ENCODE measurements at regions not wholly inside any gene's neighbourhood (a gene's known extent, or its start where the extent isn't known, plus 50 kb on each side); places are given as distances from the start of the nearest gene placed in this dataset.

GRCh38 chr2:64396551-64396950 lies 57.4 kb upstream of the LGALSL start:
- no peaks in the 10 kb centered on the region for H3K36me3 ChIP-seq (ENCODE audit: control insufficient read depth in 1 of 2, insufficient read depth in 2 of 2, low read length in 2 of 2)
- no peak overlapping the region for H3K9ac ChIP-seq (ENCODE audit: low read depth in 1 of 2, low read length in 2 of 2)
- H3K4me1 ChIP-seq (ENCODE audit: control insufficient read depth in 1 of 2, insufficient read depth in 2 of 2, low read length in 2 of 2), result peaks cover 22 to 42% of the 10 kb centered on the region in 2 donors
- no peaks in the 10 kb centered on the region for H3K27me3 ChIP-seq (ENCODE audit: control insufficient read depth in 1 of 2, insufficient read depth in 2 of 2, low read length in 2 of 2)
- no peak overlapping the region for H3K4me3 ChIP-seq (ENCODE audit: low read depth in 1 of 2, low read length in 2 of 2)
- H3K9me3 ChIP-seq (ENCODE audit: control insufficient read depth in 1 of 2, low read length in 2 of 2), result no peaks in the 10 kb centered on the region
- H3K27ac ChIP-seq (ENCODE audit: low read depth, low read length), result no peak overlapping the region

- Histone ChIP-seq H3K4me1 (ENCODE audit: control insufficient read depth in 1 of 2, insufficient read depth in 2 of 2, low read length in 2 of 2) (peaks cover 31 to 50% of the 10 kb centered on the region in 2 donors), H3K9ac (ENCODE audit: low read depth in 1 of 2, low read length in 2 of 2) (no peak overlapping the region), H3K4me3 (ENCODE audit: low read depth in 1 of 2, low read length in 2 of 2) (no peak overlapping the region), H3K27ac (ENCODE audit: low read depth, low read length) (no peak overlapping the region), H3K27me3 (ENCODE audit: control insufficient read depth in 1 of 2, insufficient read depth in 2 of 2, low read length in 2 of 2) (no peaks in the 10 kb centered on the region), H3K9me3 (ENCODE audit: control insufficient read depth in 1 of 2, low read length in 2 of 2) (no peaks in the 10 kb centered on the region), H3K36me3 (ENCODE audit: control insufficient read depth in 1 of 2, insufficient read depth in 2 of 2, low read length in 2 of 2) (no peaks in the 10 kb centered on the region)
These were observed 55.3 kb upstream of the LGALSL start for GRCh38 chr2:64398516-64399129.

- H3K27me3 ChIP-seq (ENCODE audit: control insufficient read depth in 1 of 2, insufficient read depth in 2 of 2, low read length in 2 of 2), result no peaks in the 10 kb centered on the region
- no peaks in the 10 kb centered on the region for H3K9me3 ChIP-seq (ENCODE audit: control insufficient read depth in 1 of 2, low read length in 2 of 2)
- no peak overlapping the region for H3K27ac ChIP-seq (ENCODE audit: low read depth, low read length)
- H3K36me3 ChIP-seq (ENCODE audit: control insufficient read depth in 1 of 2, insufficient read depth in 2 of 2, low read length in 2 of 2), result no peaks in the 10 kb centered on the region
- no peak overlapping the region for H3K9ac ChIP-seq (ENCODE audit: low read depth in 1 of 2, low read length in 2 of 2)
- peaks cover 35 to 53% of the 10 kb centered on the region in 2 donors for H3K4me1 ChIP-seq (ENCODE audit: control insufficient read depth in 1 of 2, insufficient read depth in 2 of 2, low read length in 2 of 2)
- H3K4me3 ChIP-seq (ENCODE audit: low read depth in 1 of 2, low read length in 2 of 2), result no peak overlapping the region
These were observed 54.4 kb upstream of the LGALSL start for GRCh38 chr2:64399521-64399920.

GRCh38 chr2:64400105-64400728 lies 53.7 kb upstream of the LGALSL start:
- Histone ChIP-seq H3K36me3 (ENCODE audit: control insufficient read depth in 1 of 2, insufficient read depth in 2 of 2, low read length in 2 of 2) (no peaks in the 10 kb centered on the region), H3K4me1 (ENCODE audit: control insufficient read depth in 1 of 2, insufficient read depth in 2 of 2, low read length in 2 of 2) (peaks cover 42 to 58% of the 10 kb centered on the region in 2 donors), H3K9me3 (ENCODE audit: control insufficient read depth in 1 of 2, low read length in 2 of 2) (no peaks in the 10 kb centered on the region), H3K27ac (ENCODE audit: low read depth, low read length) (no peak overlapping the region), H3K27me3 (ENCODE audit: control insufficient read depth in 1 of 2, insufficient read depth in 2 of 2, low read length in 2 of 2) (no peaks in the 10 kb centered on the region), H3K4me3 (ENCODE audit: low read depth in 1 of 2, low read length in 2 of 2) (no peak overlapping the region), H3K9ac (ENCODE audit: low read depth in 1 of 2, low read length in 2 of 2) (no peak overlapping the region)

- no peaks in the 10 kb centered on the region for H3K27me3 ChIP-seq (ENCODE audit: control insufficient read depth in 1 of 2, insufficient read depth in 2 of 2, low read length in 2 of 2)
- no peak overlapping the region for H3K27ac ChIP-seq (ENCODE audit: low read depth, low read length)
- H3K9me3 ChIP-seq (ENCODE audit: control insufficient read depth in 1 of 2, low read length in 2 of 2), result no peaks in the 10 kb centered on the region
- H3K4me3 ChIP-seq (ENCODE audit: low read depth in 1 of 2, low read length in 2 of 2), result no peak overlapping the region
- peak overlapping the region in 1 of 2 donors; percentile 20 for H3K9ac ChIP-seq (ENCODE audit: low read depth in 1 of 2, low read length in 2 of 2)
- no peaks in the 10 kb centered on the region for H3K36me3 ChIP-seq (ENCODE audit: control insufficient read depth in 1 of 2, insufficient read depth in 2 of 2, low read length in 2 of 2)
- peaks cover 49 to 65% of the 10 kb centered on the region in 2 donors for H3K4me1 ChIP-seq (ENCODE audit: control insufficient read depth in 1 of 2, insufficient read depth in 2 of 2, low read length in 2 of 2)
These were observed 53.0 kb upstream of the LGALSL start for GRCh38 chr2:64400733-64401528.

- H3K9me3 ChIP-seq (ENCODE audit: control insufficient read depth in 1 of 2, low read length in 2 of 2), result no peaks in the 10 kb centered on the region
- H3K9ac ChIP-seq (ENCODE audit: low read depth in 1 of 2, low read length in 2 of 2), result peak overlapping the region in 1 of 2 donors; percentile 20
- H3K4me3 ChIP-seq (ENCODE audit: low read depth in 1 of 2, low read length in 2 of 2), result no peak overlapping the region
- H3K4me1 ChIP-seq (ENCODE audit: control insufficient read depth in 1 of 2, insufficient read depth in 2 of 2, low read length in 2 of 2), result peaks cover 54 to 68% of the 10 kb centered on the region in 2 donors
- H3K27me3 ChIP-seq (ENCODE audit: control insufficient read depth in 1 of 2, insufficient read depth in 2 of 2, low read length in 2 of 2), result no peaks in the 10 kb centered on the region
- no peak overlapping the region for H3K27ac ChIP-seq (ENCODE audit: low read depth, low read length)
- H3K36me3 ChIP-seq (ENCODE audit: control insufficient read depth in 1 of 2, insufficient read depth in 2 of 2, low read length in 2 of 2), result no peaks in the 10 kb centered on the region
These were observed 52.5 kb upstream of the LGALSL start for GRCh38 chr2:64401529-64401880.

GRCh38 chr2:64402876-64403275 lies 51.1 kb upstream of the LGALSL start:
- H3K4me3 ChIP-seq (ENCODE audit: low read depth in 1 of 2, low read length in 2 of 2), result no peak overlapping the region
- H3K36me3 ChIP-seq (ENCODE audit: control insufficient read depth in 1 of 2, insufficient read depth in 2 of 2, low read length in 2 of 2), result no peaks in the 10 kb centered on the region
- H3K27ac ChIP-seq (ENCODE audit: low read depth, low read length), result no peak overlapping the region
- H3K4me1 ChIP-seq (ENCODE audit: control insufficient read depth in 1 of 2, insufficient read depth in 2 of 2, low read length in 2 of 2), result peaks cover 59 to 78% of the 10 kb centered on the region in 2 donors
- no peaks in the 10 kb centered on the region for H3K9me3 ChIP-seq (ENCODE audit: control insufficient read depth in 1 of 2, low read length in 2 of 2)
- H3K27me3 ChIP-seq (ENCODE audit: control insufficient read depth in 1 of 2, insufficient read depth in 2 of 2, low read length in 2 of 2), result no peaks in the 10 kb centered on the region
- H3K9ac ChIP-seq (ENCODE audit: low read depth in 1 of 2, low read length in 2 of 2), result no peak overlapping the region

GRCh38 chr2:64403426-64403825 lies 50.5 kb upstream of the LGALSL start:
- H3K9ac ChIP-seq (ENCODE audit: low read depth in 1 of 2, low read length in 2 of 2), result no peak overlapping the region
- peak overlapping the region; percentile 89 for H3K27ac ChIP-seq (ENCODE audit: low read depth, low read length)
- H3K9me3 ChIP-seq (ENCODE audit: control insufficient read depth in 1 of 2, low read length in 2 of 2), result no peaks in the 10 kb centered on the region
- H3K36me3 ChIP-seq (ENCODE audit: control insufficient read depth in 1 of 2, insufficient read depth in 2 of 2, low read length in 2 of 2), result no peaks in the 10 kb centered on the region
- peak overlapping the region in 1 of 2 donors; percentile 46 for H3K4me3 ChIP-seq (ENCODE audit: low read depth in 1 of 2, low read length in 2 of 2)
- H3K4me1 ChIP-seq (ENCODE audit: control insufficient read depth in 1 of 2, insufficient read depth in 2 of 2, low read length in 2 of 2), result peaks cover 59 to 74% of the 10 kb centered on the region in 2 donors
- H3K27me3 ChIP-seq (ENCODE audit: control insufficient read depth in 1 of 2, insufficient read depth in 2 of 2, low read length in 2 of 2), result no peaks in the 10 kb centered on the region

GRCh38 chr2:64404002-64404731 lies 49.8 kb upstream of the LGALSL start:
- Histone ChIP-seq H3K36me3 (ENCODE audit: control insufficient read depth in 1 of 2, insufficient read depth in 2 of 2, low read length in 2 of 2) (no peaks in the 10 kb centered on the region), H3K27me3 (ENCODE audit: control insufficient read depth in 1 of 2, insufficient read depth in 2 of 2, low read length in 2 of 2) (no peaks in the 10 kb centered on the region), H3K4me1 (ENCODE audit: control insufficient read depth in 1 of 2, insufficient read depth in 2 of 2, low read length in 2 of 2) (peaks cover 59 to 76% of the 10 kb centered on the region in 2 donors), H3K9ac (ENCODE audit: low read depth in 1 of 2, low read length in 2 of 2) (peak overlapping the region; percentile 28 to 47), H3K9me3 (ENCODE audit: control insufficient read depth in 1 of 2, low read length in 2 of 2) (no peaks in the 10 kb centered on the region), H3K27ac (ENCODE audit: low read depth, low read length) (peak overlapping the region; percentile 89), H3K4me3 (ENCODE audit: low read depth in 1 of 2, low read length in 2 of 2) (peak overlapping the region; percentile 24 to 46)
